Activated CD4-positive, CD25-positive, alpha-beta regulatory T cell treated with anti-CD3 and anti-CD28 coated beads, Interleukin-2, amount 50 U/mL, for 72 hours (primary cell): ENCODE measurements at regions not wholly inside any gene's neighbourhood (a gene's known extent, or its start where the extent isn't known, plus 50 kb on each side); places are given as distances from the start of the nearest gene placed in this dataset.

Experiments
- DNase-seq: peaks from one replicate; pipeline ENCODE4 v3.0.0; 2021

DNA sequence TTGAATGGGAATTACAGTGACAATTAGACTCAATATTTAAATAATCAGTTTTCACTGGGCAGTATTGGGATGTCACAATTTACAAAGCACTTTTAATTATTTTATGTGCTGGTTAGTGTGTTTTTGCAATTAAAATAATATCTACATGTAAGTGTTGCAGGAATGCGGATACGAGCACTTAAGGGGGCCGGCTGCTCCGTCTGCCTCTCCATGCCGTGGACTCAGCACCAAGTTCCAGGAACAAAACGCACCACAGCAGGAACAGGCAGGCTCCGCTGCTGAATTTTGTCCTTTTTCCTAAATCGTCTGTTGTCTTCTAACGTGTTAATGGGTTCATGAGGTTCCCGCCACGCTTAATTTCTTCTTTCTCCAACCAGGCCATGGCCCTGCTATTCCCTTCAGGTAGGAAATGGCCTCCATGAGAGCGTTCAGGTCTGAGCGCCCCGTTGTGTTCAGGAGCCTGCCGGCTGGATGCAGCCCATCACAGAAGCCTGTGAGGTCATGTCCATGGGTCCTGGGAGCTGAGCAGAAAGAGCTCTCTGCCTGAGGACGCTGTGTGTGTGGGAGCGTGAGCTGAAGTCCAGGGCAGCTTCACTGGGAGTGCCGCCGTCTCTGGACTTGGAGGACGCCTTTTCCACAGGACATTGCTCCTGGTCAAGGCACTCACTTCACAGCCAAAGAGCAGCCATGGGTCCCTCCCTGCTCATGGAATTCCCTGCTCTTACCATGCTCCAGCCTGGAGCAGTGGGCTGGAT, 730.3 kb downstream of the BRD1 start:
- DNase-seq, result no peak

DNA sequence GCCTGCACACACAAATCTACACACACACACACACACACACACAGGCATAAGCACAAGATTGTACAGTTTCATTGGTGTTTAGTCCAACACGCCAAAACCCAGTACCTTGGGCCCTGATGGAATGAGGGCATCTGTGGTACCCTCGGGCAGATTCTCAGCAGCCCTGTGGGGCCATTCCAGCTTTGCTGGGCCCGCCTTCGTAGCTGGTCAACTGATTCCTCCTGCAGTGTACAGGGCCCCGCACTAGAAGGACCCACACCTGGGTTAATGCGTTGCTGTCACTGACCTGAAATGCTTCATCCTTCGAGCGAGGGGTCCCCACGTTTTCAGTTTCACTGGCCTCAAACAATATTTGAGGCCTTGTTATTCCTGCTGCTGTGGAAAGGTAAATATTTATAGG, 731.2 kb downstream of the BRD1 start:
- no peak for DNase-seq

DNA sequence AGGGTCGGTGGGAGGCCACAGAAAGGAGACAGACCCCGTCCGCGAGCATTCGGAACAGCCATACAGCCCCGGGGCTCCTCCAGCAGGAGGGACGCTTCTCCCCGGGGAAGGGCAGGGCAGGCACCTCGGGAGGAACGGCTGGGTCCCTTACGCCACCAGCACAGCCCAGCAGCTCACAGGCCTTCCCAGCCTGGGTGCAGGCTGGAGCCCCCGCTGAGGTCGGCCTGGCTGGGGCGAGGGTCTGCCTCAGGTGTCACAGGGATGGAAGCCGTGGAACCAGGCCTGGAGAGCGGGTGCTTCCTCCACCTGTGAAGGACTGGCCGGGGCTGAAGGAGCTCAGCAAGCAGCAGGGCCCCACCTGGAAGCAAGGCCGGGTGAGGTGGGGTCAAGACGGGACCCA, 732.3 kb downstream of the BRD1 start:
- no peak for DNase-seq

- DNase-seq, result no peak
Measured at GRCh38 chr22:49094858-49095257, 732.8 kb downstream of the BRD1 start.

- no peak for DNase-seq
Measured at GRCh38 chr22:49094151-49094550, 733.5 kb downstream of the BRD1 start.

DNA sequence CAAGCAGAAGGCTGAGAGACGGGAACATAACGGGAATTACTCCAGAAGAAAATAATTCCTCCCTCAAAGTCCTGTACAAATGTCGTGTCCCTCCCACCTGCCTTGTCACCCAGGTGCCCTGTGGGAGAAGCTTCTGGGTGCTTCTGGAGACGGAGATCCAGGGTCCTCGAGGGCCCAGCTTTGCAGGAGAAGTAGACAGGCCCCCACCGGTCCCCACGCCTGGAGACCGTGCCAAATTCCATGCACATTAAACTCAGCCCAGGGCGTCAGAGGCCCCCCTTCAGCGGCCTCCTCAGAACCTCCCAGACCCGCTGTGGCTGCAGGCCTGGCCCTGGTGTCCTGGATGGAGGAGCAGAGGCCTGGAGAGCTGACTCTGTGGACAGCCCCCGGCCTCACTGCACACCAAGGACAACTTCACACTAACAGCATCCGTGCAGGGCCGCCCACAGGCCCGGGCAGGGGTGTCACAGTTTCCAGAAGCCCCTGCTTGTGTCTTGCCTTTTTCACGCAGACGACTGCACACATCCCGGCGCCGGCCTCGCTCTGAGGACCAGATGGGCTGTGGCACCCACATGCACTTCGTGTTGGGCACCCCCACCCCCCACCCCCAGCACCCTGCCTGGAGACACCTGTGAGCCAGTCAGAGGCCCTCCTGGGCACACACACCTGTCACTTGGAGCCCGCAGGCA, 734.3 kb downstream of the BRD1 start:
- DNase-seq, result no peak

DNA sequence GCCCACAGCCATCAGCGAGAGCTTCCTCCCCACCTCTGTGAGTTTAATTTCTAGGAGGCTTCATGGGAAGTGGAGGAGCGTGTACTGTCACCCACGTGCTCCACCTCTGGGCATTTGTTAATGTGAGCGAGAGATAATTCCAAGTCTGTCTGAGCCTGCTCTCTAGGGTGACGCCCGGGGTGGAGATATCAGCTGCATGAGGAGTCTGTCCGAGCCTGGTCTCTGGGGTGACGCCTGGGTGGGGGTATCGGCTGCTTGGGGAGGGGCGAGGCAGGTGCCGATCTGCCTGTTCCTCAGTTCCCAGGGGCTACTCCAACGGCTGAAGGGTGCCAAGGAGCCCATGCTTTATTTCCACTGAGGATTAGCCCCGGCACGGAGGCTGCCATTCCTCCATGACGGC, 735.0 kb downstream of the BRD1 start:
- DNase-seq, result no peak

DNA sequence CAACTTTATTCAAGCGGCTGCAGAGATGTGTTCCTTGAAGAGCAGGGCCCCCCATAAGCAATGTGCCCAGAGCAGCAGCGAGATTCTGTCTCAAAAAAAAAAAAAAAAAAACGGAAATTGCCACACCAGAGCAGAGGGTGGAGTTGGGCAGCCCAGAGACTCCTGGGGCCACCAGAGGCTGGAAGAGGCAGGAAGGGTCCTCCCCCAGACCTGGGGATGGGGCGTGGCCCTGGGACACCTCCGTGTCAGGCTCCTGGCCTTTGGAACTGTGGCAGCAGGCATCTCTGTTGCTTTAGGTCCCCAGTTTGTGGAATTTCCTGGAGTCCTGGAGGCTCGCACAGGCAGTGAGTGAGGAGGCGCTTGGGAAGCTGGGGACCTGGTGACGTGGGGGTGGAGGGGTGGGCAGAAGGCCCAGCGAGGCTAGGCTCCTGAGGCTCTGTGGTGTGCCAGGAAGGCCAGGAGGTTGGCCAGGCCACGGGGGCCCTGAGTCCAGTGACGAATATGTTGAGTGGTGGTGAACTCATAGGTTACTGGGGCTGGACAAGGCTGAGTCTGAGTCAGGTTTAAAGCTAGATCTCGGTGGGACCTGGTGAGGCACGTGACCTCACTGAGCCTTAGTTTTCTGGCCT, 735.6 kb downstream of the BRD1 start:
- DNase-seq, result no peak

DNA sequence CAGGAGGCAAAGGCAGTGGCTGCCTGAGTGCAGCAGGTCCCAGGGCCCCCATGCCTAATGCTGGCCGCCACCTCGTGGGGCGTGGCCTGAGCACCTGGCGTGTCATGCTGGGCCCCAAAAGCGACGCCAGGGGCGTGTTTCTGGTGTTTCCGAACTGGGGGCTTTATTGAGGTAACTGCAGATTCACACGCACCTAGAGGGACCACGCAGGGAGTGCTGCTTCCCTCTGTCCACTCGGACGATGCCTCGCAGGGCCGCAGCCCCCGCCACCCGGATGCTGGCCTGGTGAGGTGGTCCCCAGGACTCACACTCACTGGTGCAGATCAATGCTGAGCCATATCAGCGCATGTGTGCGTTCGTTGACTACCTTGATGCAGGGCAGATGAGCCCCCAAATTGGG, 736.2 kb downstream of the BRD1 start:
- DNase-seq, result no peak

DNA sequence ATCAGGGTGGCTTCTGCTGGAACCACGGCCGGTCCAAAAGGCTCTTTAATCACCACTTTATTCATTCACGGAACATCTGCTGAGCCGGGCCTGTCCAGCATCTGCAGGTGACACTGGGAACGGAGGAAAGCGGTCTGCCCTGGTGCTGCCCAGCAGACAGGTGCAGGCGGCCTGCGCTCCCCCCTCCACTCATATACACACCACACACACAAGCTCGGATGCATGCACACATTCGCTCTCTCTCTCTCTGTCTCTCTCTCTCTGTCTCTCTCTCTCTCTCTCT, 736.9 kb downstream of the BRD1 start:
- DNase-seq, result no peak

DNA sequence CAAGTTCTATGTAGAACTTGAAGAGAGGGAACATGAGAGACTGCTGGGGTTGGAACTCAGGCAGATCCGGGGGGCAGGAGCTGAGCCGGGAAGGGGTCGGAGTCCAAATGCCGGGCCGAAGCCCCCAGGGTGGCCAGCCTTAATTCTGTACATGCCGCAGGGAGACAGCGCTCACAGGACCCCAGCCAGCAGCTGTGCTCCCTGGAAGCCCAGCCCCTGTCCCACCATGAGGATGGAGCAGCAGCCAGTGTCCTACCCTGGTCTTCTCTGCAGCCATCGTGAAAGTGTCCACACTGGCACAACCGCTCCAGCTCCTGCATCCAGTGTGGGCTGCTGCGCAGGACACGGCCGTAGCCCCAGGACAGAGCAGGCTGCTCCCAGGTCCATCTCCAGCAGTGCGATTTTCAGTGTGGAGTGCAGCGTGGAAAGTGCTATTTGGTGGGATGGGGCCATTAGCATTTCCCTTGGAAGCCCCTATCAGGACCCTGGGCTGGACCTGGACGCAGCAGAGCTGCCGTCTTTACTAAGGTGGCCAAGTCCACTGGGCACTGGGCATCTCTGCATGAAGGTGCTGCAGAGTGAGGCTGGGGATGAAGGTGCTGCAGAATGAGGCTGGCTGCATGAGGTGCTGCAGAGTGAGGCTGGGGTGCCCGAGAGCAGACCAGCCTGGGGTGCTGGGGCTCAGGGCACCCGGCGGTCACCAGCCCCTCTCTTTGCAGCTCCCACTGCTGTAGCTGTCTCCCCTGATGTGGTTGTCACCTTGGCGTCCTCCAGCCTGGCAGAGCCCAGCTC, 737.4 kb downstream of the BRD1 start:
- no peak for DNase-seq

GRCh38 chr22:49088801-49089791, 738.6 kb downstream of the BRD1 start:
- DNase-seq, result no peak

- no peak for DNase-seq
Measured at GRCh38 chr22:49087716-49088601, 739.7 kb downstream of the BRD1 start.

DNA sequence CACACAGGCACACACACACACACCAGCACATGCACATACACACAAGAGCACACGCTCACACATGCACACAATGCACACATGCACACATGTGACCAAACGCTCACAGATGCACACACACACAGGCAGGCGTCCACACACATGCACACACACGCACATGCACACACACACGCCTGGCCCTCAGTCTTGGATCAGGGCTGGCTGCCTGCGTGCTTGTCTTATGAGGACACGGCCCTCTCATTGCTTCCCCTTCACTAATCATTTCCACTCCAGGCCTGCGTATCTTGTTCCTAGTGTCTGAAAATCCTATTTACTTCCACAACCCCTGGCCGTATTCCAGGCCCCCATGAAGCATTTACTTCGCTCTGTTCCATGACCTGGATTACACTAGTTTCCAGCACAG, 740.5 kb downstream of the BRD1 start:
- no peak for DNase-seq

GRCh38 chr22:49086606-49087157, 741.0 kb downstream of the BRD1 start:
- DNase-seq, result no peak

DNA sequence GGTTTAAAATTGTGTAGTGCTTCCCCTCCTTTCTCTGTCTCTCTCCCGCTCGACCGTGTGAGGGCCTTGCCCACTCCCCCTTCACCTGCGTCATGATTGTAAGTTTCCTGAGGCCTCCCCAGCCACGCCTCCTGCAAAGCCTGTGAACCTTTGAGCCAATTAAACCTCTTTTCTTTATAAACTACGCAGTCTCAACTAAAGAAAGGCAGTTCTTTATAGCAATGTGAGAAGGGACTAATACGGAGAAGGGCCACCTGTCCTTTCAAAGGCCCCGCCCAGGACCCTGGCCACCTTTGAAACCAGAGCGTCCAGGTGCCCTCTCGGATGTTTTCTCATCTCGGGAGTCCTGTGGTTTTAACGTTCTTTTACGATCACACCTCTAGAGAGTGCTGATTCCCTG, 741.5 kb downstream of the BRD1 start:
- no peak for DNase-seq

DNA sequence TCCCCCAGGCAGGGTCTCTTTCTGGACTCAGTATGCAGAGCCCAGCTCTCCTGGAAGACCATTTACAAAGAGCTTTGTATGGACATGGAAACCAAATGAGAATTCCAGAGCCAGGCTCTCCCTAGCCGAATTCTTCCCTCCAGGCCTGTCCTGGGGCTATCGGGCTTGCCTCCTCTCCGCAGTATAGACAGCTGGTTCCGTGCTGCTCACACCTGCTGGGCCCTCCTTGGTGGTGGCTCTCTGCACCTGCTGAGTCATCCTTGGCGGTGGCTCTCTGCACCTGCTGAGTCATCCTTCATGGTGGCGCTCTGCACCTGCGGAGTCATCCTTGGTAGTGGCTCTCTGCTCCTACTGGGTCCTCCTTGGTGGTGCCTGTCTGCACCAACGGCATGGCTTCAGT, 743.5 kb downstream of the BRD1 start:
- no peak for DNase-seq

- no peak for DNase-seq
Measured at GRCh38 chr22:49083607-49084006, 744.1 kb downstream of the BRD1 start.

DNA sequence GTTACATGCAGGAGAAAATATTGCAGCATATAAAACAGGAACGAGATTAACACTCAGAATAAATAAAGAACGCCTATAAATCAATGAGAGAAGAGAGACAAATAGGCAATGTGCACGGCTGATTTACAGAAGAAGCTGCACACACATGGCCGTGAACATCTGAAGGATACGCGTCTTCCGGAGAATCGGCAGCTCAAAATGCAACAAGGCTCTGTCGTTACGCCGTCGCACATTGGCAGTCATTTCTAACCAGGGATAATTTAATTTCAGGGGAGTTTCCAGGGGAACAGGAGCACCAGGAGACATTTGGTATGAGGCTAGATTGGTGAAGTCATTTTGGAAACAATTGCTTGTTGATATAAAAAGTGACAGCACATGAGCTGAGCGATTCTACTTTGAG, 745.2 kb downstream of the BRD1 start:
- no peak for DNase-seq

DNA sequence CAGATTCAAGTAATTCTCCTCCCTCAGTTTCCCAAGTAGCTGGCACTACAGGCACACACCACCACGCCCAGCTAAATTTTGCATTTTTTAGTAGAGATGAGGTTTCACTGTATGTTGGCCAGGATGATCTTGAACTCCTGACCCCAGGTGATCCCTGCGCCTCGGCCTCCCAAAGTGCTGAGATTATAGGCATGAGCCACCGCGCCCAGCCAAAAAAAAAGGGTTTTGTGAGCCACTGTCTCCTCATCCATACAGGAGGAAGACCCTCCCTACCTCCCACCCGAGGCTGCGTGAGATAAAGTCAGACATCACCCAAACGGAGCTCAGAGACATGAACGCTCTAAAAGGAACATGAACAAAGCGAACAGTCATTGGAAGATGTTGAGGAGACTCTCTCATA, 745.7 kb downstream of the BRD1 start:
- no peak for DNase-seq

DNA sequence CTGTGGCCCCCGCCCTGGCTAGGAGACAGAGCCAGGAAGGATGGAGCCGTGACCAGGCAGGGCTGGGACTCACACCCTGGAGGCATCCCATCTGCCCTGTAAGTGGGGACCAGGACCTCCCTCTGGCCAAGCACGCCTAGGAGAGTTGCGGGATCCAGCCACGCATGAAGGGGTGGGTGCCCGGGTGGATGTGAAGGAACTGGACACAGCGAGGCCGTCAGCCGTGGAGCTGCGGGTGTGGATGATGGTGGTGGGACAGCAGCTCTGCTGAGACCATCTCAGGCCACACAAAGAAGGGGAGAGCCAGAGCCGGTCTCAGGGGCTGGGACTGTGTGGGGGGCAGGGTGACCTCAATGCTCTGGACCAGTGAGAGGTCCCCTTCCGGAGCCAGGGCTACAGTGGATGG, 746.4 kb downstream of the BRD1 start:
- no peak for DNase-seq
